Inflammatory macrophage (primary cell): ENCODE measurements at regions not wholly inside any gene's neighbourhood (a gene's known extent, or its start where the extent isn't known, plus 50 kb on each side); places are given as distances from the start of the nearest gene placed in this dataset.
A peak's percentile ranks its signal among the peaks of the same experiment; 100 is the strongest.

ENCODE experiments used
- DNase-seq, 2 donors: peaks; one replicate each; pipeline ENCODE4 v3.0.0-alpha.2; 2020 to 2022

GRCh38 chr12:123041042-123041531 lies 60.6 kb downstream of the ARL6IP4 start:
- no peak for DNase-seq

DNA sequence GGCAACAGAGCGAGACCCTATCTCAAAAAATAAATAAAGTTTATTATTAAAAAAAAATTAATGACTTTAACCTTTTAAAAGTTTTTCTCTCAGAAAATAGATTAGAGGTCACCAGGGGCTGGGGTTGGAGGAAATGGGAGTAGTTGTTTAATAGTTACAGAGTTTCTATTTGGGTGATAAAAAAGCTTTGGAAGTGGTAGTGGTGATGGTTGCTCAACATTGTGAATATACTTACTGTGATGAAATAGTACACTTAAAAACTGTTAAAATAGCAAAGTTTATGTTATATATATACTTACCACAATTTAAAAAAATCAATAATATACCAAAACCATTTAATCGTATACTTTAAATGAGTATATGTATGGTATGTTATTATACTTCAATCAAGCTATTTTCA lies 59.6 kb downstream of the ARL6IP4 start:
- DNase-seq = no peak

DNA sequence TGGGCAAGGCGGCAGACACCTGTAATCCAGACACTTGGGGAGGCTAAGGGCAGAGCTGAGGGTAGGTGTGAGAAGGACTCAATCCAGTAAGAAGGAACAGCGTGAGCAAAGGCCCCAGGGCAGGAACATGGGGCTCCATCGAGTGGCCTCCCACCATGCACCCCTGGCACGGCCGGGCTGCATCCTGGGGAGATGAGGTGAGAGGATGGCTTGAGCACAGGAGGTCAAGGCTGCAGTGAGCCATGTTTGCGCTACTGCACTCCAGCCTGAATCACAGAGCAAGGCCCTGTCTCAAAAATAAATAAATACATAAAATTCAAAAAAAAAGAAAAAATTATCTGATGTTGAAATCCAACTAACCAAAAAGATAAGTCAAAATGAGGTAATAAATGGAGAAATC lies 58.5 kb downstream of the ARL6IP4 start:
- DNase-seq = no peak

DNA sequence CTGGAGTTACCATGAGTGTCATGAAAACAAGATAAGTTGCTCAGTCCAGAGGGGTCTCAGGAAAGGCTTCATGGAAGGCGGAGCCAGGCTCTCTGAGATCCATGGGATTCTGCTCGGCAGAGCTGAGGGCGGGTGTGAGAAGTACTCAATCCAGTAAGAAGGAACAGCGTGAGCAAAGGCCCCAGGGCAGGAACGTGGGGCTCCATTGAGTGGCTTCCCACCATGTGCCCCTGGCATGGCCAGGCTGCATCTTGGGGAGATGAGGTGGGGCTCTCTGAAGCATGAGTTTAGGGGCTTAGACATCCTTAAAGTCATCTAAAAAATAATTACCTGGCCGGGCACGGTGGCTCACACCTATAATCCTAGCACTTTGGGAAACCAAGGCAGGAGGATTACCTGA lies 58.0 kb downstream of the ARL6IP4 start:
- no peak for DNase-seq

- DNase-seq = no peak
Measured at GRCh38 chr12:123037791-123038190, 57.3 kb downstream of the ARL6IP4 start.

DNA sequence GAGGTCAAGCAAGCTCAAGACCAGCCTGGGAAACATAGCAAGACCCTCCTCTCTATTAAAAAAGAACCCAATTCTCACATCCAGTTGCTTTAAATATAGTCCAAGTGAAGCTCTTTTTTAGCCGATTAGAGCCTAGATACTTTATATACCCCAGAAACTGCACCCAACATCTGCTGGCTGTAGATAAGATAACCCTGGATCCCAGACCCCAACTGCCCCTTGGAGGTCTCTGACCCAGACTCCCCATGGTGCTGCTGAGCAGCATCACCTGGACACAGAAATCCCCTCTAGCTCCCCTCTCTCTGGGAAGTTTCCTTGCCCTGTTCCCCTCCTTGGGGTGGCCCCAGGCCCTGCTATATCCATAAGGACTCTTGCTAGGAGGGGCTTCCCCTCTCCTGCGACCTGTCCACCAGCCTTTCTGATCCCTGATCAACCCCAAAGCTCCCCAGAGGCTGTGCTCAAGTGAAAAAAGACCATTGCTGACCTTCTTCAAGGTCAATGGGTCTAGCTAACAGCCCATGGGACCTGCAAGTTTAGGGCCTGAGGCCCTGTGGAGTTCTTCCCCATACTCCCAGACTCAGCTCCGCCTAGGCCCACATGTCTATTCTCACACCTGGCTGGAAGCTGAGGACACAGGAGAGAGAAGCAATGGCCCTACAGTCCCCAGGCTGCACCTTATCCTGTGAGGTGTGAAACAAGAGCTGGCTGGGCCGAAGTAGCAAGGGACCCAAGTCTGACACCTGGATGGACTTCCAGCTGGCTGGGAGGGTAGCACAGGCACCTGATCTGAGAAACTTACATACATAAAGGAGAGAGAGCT lies 56.2 kb downstream of the ARL6IP4 start:
- no peak for DNase-seq

DNA sequence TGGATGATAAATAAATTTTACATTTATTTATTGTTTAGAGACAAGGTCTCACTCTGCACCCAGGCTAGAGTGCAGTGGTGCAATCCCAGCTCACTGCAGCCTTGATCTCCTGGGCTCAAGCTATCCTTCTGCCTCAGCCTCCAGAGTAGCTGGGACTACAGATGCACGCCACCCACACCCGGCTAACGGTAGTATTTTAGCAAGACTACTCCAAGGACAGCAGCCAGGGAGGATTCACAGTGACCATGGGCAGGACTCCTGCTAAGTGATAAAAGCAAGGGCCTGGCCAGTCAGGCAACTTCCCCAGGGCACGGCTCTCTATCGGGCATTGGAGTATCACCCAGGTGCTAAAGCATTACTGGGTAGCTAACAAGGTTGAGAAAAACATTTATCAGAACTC lies 55.4 kb downstream of the ARL6IP4 start:
- DNase-seq = no peak

DNA sequence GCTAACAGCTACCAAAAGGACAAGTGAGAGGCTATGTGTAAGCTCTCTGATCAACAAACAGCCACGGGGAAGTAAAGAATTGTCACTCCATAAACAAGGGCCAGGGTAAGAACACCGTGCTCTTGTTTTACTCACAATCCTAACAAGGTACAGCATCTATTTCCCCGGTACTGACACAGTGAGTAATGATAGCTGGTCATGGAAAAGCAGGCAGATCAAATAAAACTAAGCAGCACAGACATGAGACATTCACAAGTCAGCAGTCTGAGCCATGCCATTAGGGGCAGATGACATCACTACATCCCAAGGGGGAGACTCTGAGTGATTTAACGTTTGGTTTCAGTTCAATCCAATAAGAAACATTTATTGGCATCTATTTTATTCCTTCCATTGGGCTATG lies 54.4 kb downstream of the ARL6IP4 start:
- no peak for DNase-seq

- peak; percentile 60 to 66 for DNase-seq
Measured at GRCh38 chr12:123034022-123034541, 53.6 kb downstream of the ARL6IP4 start.

- no peak for DNase-seq
Measured at GRCh38 chr12:123033392-123034021, 53.0 kb downstream of the ARL6IP4 start.

DNA sequence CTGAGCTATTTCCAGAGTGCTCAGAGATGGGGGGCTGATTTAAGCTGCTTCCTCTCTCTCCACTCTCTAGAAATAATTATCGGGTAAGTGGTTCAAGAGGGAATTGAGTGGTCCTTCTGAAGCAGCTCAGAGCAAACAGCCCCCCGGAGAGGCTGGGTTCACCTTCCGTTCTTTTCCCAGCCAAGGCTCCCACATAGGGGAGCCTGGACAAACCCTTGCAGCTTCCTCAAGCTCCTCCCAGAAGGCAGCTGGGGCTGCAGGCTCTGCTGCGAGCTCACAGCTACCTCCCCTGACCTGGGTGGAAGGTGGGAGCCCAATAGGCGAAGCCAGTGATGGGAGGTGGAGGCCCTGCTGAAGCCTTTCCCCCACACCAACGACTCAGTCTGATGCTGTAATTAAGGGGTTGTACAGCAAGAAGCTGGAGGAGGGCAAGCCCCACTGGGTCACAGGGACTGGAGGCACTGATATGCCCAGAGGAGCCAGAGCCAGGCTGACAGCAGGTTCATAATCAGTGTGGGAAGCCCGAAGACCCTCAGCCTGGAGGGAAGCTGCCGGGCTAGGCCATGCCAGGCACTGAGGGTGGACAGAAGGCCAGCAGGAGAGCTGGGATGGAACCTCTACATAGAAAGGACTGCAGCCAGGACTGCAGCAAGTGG lies 52.4 kb downstream of the ARL6IP4 start:
- no peak for DNase-seq
